ENCODE measurements at regions not wholly inside any gene's neighbourhood (a gene's known extent, or its start where the extent isn't known, plus 50 kb on each side); places are given as distances from the start of the nearest gene placed in this dataset.

- peaks cover 0 to 18% (median 0%) of the 10 kb centered on the region in 4 donors for H3K4me1 ChIP-seq
- TF ChIP-seq POLR2A (IDR thresholded peaks at IDR 0.05) (no peak), EP300 (IDR thresholded peaks at IDR 0.05) (no peak), CTCF (IDR thresholded peaks at IDR 0.05) (no peak)
- peak overlapping the region in 1 of 4 donors; percentile 20 for H3K27ac ChIP-seq
- 38 to 46% methylated on average over 16 of the region's 16 CpGs for WGBS, 2 donors
- no peaks in the 10 kb centered on the region for H3K27me3 ChIP-seq
- no peaks in the 10 kb centered on the region for H3K36me3 ChIP-seq
- H3K4me3 ChIP-seq, result no peak overlapping the region
- peaks cover 0 to 5% (median 0%) of the 10 kb centered on the region in 4 donors for H3K9me3 ChIP-seq
- DNase-seq (ENCODE audit: low spot score in 2 of 2), result no peak
Observed at GRCh38 chr16:80377096-80377956, 163.5 kb upstream of the DYNLRB2 start.

GRCh38 chr16:80375973-80376372 lies 164.8 kb upstream of the DYNLRB2 start:
- no peak for DNase-seq (ENCODE audit: low spot score in 2 of 2)
- TF ChIP-seq CTCF (IDR thresholded peaks at IDR 0.05) (no peak), POLR2A (IDR thresholded peaks at IDR 0.05) (no peak), EP300 (IDR thresholded peaks at IDR 0.05) (no peak)
- no peak overlapping the region for H3K4me3 ChIP-seq

GRCh38 chr16:80375513-80375912 lies 165.3 kb upstream of the DYNLRB2 start:
- Histone ChIP-seq H3K9me3 (peaks cover 0 to 5% (median 0%) of the 10 kb centered on the region in 4 donors), H3K27ac (no peak overlapping the region), H3K4me1 (peaks cover 0 to 18% (median 0%) of the 10 kb centered on the region in 4 donors), H3K36me3 (no peaks in the 10 kb centered on the region), H3K27me3 (no peaks in the 10 kb centered on the region), H3K4me3 (no peak overlapping the region)
- no peak for TF ChIP-seq POLR2A (IDR thresholded peaks at IDR 0.05)
- TF ChIP-seq EP300 (IDR thresholded peaks at IDR 0.05), result no peak
- TF ChIP-seq CTCF (IDR thresholded peaks at IDR 0.05), result no peak
- WGBS, 2 donors, result 94 to 100% methylated on average over 1 of the region's 1 CpG
- DNase-seq (ENCODE audit: low spot score in 2 of 2), result no peak

More at GRCh38 chr16:80375973-80376372, 164.8 kb upstream of the DYNLRB2 start:
- peaks cover 0 to 5% (median 0%) of the 10 kb centered on the region in 4 donors for H3K9me3 ChIP-seq
- peaks cover 0 to 18% (median 0%) of the 10 kb centered on the region in 4 donors for H3K4me1 ChIP-seq
- no peaks in the 10 kb centered on the region for H3K36me3 ChIP-seq
- H3K27me3 ChIP-seq, result no peaks in the 10 kb centered on the region
- H3K27ac ChIP-seq, result no peak overlapping the region

GRCh38 chr16:80372341-80372740 lies 168.5 kb upstream of the DYNLRB2 start:
- TF ChIP-seq POLR2A (IDR thresholded peaks at IDR 0.05) (no peak), CTCF (IDR thresholded peaks at IDR 0.05) (no peak)
- WGBS, 2 donors, result 73 to 81% methylated on average over 10 of the region's 10 CpGs
- Histone ChIP-seq H3K4me1 (peaks cover 0 to 11% (median 0%) of the 10 kb centered on the region in 4 donors), H3K27me3 (no peaks in the 10 kb centered on the region), H3K27ac (no peak overlapping the region), H3K36me3 (no peaks in the 10 kb centered on the region), H3K9me3 (peaks cover 0 to 5% (median 0%) of the 10 kb centered on the region in 4 donors), H3K4me3 (no peak overlapping the region)
- DNase-seq (ENCODE audit: low spot score in 2 of 2), result no peak
